ENCODE measurements at regions not wholly inside any gene's neighbourhood (a gene's known extent, or its start where the extent isn't known, plus 50 kb on each side); places are given as distances from the start of the nearest gene placed in this dataset.

- no peak for TF ChIP-seq CTCF (IDR thresholded peaks at IDR 0.05)
- no peak for TF ChIP-seq POLR2A (IDR thresholded peaks at IDR 0.05)
These were observed 369.7 kb downstream of the INSIG2 start for GRCh38 chr2:118457951-118458350.

Data from thyroid gland (tissue), 4 donors.